K562 (cell line): ENCODE measurements at regions not wholly inside any gene's neighbourhood (a gene's known extent, or its start where the extent isn't known, plus 50 kb on each side); places are given as distances from the start of the nearest gene placed in this dataset.

ENCODE experiments used
- ATAC-seq: fragments of 200-7000 bp; cut with Tn5 transposase; 3 replicates; pipeline ENCODE4 v1.9.1; 2020; ENCODE audit warnings: moderate library complexity
- BruUV-seq: library from RNA; stranded (reverse); fragments of 400-500 nt; replicated peaks from 2 replicates; lab custom pipeline; 2021; lab: Mats Ljungman, UMichigan
- CTCF ChIA-PET: fragments of 300-600 bp; formaldehyde crosslinking; extraction: SDS; loops from one replicate; lab custom pipeline; 2021; ENCODE audit warnings: low intra/inter-chr PET ratio; lab: Yijun Ruan, JAX
- POLR2A ChIA-PET: fragments of 300-600, 350-650 bp; sonication (Branson Sonifier 250); formaldehyde crosslinking; extraction: SDS; loops from one replicate; lab custom pipeline; 2021; ENCODE audit warnings: antibody characterized with exemption, inconsistent platforms; lab: Yijun Ruan, JAX
- DNase-seq, 4 experiments: peaks; one replicate each; pipeline versions ENCODE4 v3.0.0 to v3.0.0-alpha.2; 2011 to 2018; ENCODE audit warnings: low spot score in 3 of 4, mixed read lengths in 3 of 4; ENCODE audit errors: extremely low read depth in 1 of 4
- FAIRE-seq: peaks from 2 replicates; lab custom pipeline; 2011; peaks lifted over from hg19 to GRCh38; lab: Jason Lieb, UNC
- H2AFZ ChIP-seq: 2 replicates; pipeline ENCODE4 v1.6.0; 2011; ENCODE audit warnings: low read depth, low read length, control low read depth, inconsistent platforms
- H3K27ac ChIP-seq: fragments of 200-600 bp; 3 replicates; pipeline ENCODE4 v1.8.0; 2011; ENCODE audit warnings: low read depth, mild to moderate bottlenecking, control low read depth, inconsistent platforms, low read length, moderate library complexity, mixed read lengths; ENCODE audit errors: extremely low read depth
- H3K27me3 ChIP-seq, 2 experiments: fragments of 300-600 bp in 1 of 2; 2 replicates in 1 of 2; 3 replicates in 1 of 2; pipeline versions ENCODE4 v1.6.0 to v1.8.0; 2011; ENCODE audit warnings: inconsistent platforms in 2 of 2, low read length in 2 of 2, mild to moderate bottlenecking in 1 of 2, mixed read lengths in 1 of 2, moderate library complexity in 1 of 2; ENCODE audit not compliant: control insufficient read depth in 2 of 2, insufficient read depth in 2 of 2
- H3K36me3 ChIP-seq: fragments of 300-600 bp; 3 replicates; pipeline ENCODE4 v1.8.0; 2011; ENCODE audit warnings: mild to moderate bottlenecking, low read length, inconsistent platforms; ENCODE audit not compliant: control insufficient read depth, insufficient read depth
- H3K4me1 ChIP-seq, 2 experiments: fragments of 200-600 bp in 1 of 2; replicated peaks in 1 of 2; 2 replicates in 1 of 2; 3 replicates in 1 of 2; pipeline versions ENCODE4 v1.5.1 to v1.8.0; 2011; ENCODE audit warnings: inconsistent platforms in 2 of 2, low read length in 2 of 2, mild to moderate bottlenecking in 1 of 2, mixed read lengths in 1 of 2, moderate library complexity in 1 of 2; ENCODE audit not compliant: control insufficient read depth in 2 of 2, insufficient read depth in 2 of 2
- H3K4me2 ChIP-seq: 2 replicates; pipeline ENCODE4 v1.6.1; 2011; ENCODE audit warnings: low read length, control low read depth, inconsistent platforms, mixed read lengths; ENCODE audit not compliant: insufficient read depth
- H3K4me3 ChIP-seq: fragments of 200-600 bp; sonication (generic), shearing (Covaris generic); 2 replicates; pipeline ENCODE4 v1.5.1; 2016; ENCODE audit warnings: control low read depth, inconsistent platforms
- H3K79me2 ChIP-seq: fragments of 200-600 bp; 3 replicates; pipeline ENCODE4 v1.8.0; 2011; ENCODE audit warnings: low read length, inconsistent platforms; ENCODE audit not compliant: control insufficient read depth, insufficient read depth
- H3K9ac ChIP-seq, 2 experiments: 2 replicates each; pipeline versions ENCODE4 v1.6.0 to v1.6.1; 2011; ENCODE audit warnings: low read depth in 2 of 2, low read length in 2 of 2, control low read depth in 1 of 2, inconsistent platforms in 1 of 2, mild to moderate bottlenecking in 1 of 2, mixed read lengths in 1 of 2; ENCODE audit not compliant: insufficient read depth in 1 of 2
- H3K9me1 ChIP-seq: one replicate; pipeline ENCODE4 v1.6.0; 2011; ENCODE audit warnings: inconsistent platforms, mild to moderate bottlenecking, low read length, moderate library complexity; ENCODE audit not compliant: control insufficient read depth, insufficient read depth
- H3K9me3 ChIP-seq: replicated peaks from 2 replicates; pipeline ENCODE4 v1.5.1; 2011; ENCODE audit warnings: low read depth, low read length, inconsistent platforms; ENCODE audit not compliant: control insufficient read depth, insufficient read depth
- H4K20me1 ChIP-seq: replicated peaks from 2 replicates; pipeline ENCODE4 v1.6.1; 2011; ENCODE audit warnings: low read length, inconsistent platforms, mixed read lengths; ENCODE audit not compliant: control insufficient read depth, insufficient read depth
- CBX3 ChIP-seq, 2 experiments: IDR thresholded peaks; 1 replicate in 1 of 2; 2 replicates in 1 of 2; pipeline ENCODE4 v1.6.1; 2012; ENCODE audit warnings: inconsistent platforms in 2 of 2, low read length in 2 of 2, borderline replicate concordance in 1 of 2, control low read depth in 1 of 2
- CREBBP ChIP-seq: IDR thresholded peaks from one replicate; pipeline ENCODE4 v1.6.1; 2012; ENCODE audit warnings: low read depth, mild to moderate bottlenecking, control low read depth, inconsistent platforms, low read length
- HMG20B ChIP-seq: fragments of 250-450 bp; sonication (Bioruptor Pico); IDR thresholded peaks from 2 replicates; pipeline ENCODE4 v1.5.0; 2021; ENCODE audit warnings: mild to moderate bottlenecking
- ID3 ChIP-seq, 2 experiments: fragments of 250-450 bp in 1 of 2; fragments of 450-650 bp in 1 of 2; sonication (Bioruptor Pico) in 1 of 2; IDR thresholded peaks; 2 replicates each; pipeline versions ENCODE4 v1.6.1 to v1.8.0; 2016 to 2021; ENCODE audit warnings: mild to moderate bottlenecking in 2 of 2, moderate library complexity in 2 of 2, missing compliant biosample characterization in 1 of 2, missing genetic modification characterization in 1 of 2
- IRF1 ChIP-seq: sonication (generic); formaldehyde crosslinking; IDR thresholded peaks from 2 replicates; pipeline ENCODE4 v1.8.0; 2022; ENCODE audit warnings: missing genetic modification reagents, mild to moderate bottlenecking, borderline replicate concordance
- JUNB ChIP-seq: fragments of 450-650 bp; formaldehyde crosslinking; conservative IDR thresholded peaks from 2 replicates; pipeline ENCODE4 v1.4.0; 2020; ENCODE audit warnings: mild to moderate bottlenecking
- KLF6 ChIP-seq: fragments of 250-450 bp; sonication (Bioruptor Pico); IDR thresholded peaks from 2 replicates; pipeline ENCODE4 v1.4.0; 2020; ENCODE audit warnings: mild to moderate bottlenecking, moderate library complexity, borderline replicate concordance
- NEUROD1 ChIP-seq: fragments of 150-350 bp; IDR thresholded peaks from 2 replicates; pipeline ENCODE4 v1.6.1; 2014; ENCODE audit warnings: borderline replicate concordance, low read length, low read depth; ENCODE audit not compliant: partially characterized antibody
- POLR3A ChIP-seq: IDR thresholded peaks from 2 replicates; pipeline ENCODE4 v1.6.1; 2011; ENCODE audit warnings: borderline replicate concordance, mild to moderate bottlenecking, moderate library complexity; ENCODE audit not compliant: insufficient read length, insufficient read depth; ENCODE audit errors: extremely low read depth
- SMAD4 ChIP-seq: fragments of 250-450 bp; sonication (Bioruptor Pico); conservative IDR thresholded peaks from 2 replicates; pipeline ENCODE4 v1.8.0; 2021; ENCODE audit warnings: inconsistent platforms, mild to moderate bottlenecking, moderate library complexity
- SNAPC5 ChIP-seq: fragments of 250-450 bp; sonication (Bioruptor Pico); IDR thresholded peaks from 2 replicates; pipeline ENCODE4 v1.8.0; 2021; ENCODE audit warnings: moderate library complexity, mild to moderate bottlenecking, inconsistent platforms
- ZNF184 ChIP-seq: sonication (generic); formaldehyde crosslinking; IDR thresholded peaks from 2 replicates; pipeline ENCODE4 v1.5.0; 2020; ENCODE audit warnings: missing genetic modification reagents
- ZNF354B ChIP-seq: fragments of 250-450 bp; sonication (Bioruptor Pico); IDR thresholded peaks from 2 replicates; pipeline ENCODE4 v1.4.0; 2020
- WGBS: fragments of 100-300 bp; shearing (Covaris generic); methylation state at CpG from one replicate; pipeline ENCODE4 v1.1.6; 2016; ENCODE audit warnings: low coverage, mixed read lengths; ENCODE audit not compliant: insufficient coverage; ENCODE audit errors: missing lambda C conversion rate; 5-methylcytosine and 5-hydroxymethylcytosine counted together
- in situ Hi-C: fragments of 300-500 bp; cut with MboI; formaldehyde crosslinking; loops from 4 replicates; pipeline ENCODE4 v1.15.0; 2018; ENCODE audit warnings: inconsistent platforms, mixed read lengths
- intact Hi-C: fragments of 100-400 bp; cut with micrococcal nuclease; formaldehyde crosslinking; loops from 2 replicates; pipeline ENCODE4 v1.14.2; 2022
- TF ChIP-seq, protein P1 (sequence below): fragments of 250-450 bp; sonication (Bioruptor Pico); IDR thresholded peaks from 2 replicates; pipeline ENCODE4 v1.4.0; 2020; ENCODE audit warnings: mild to moderate bottlenecking, moderate library complexity, borderline replicate concordance
- TF ChIP-seq, protein P2 (sequence below): sonication (generic); formaldehyde crosslinking; IDR thresholded peaks from 2 replicates; pipeline ENCODE4 v1.8.1; 2023; ENCODE audit warnings: mild to moderate bottlenecking, missing genetic modification reagents

- Histone ChIP-seq H3K79me2 (peaks cover 42% of the 10 kb centered on the region), H3K27me3 (no peaks in the 10 kb centered on the region), H3K9ac (peak overlapping the region; percentile 31 to 60; a peak in 2 of 4 replicates), H3K4me3 (no peak overlapping the region), H3K36me3 (no peaks in the 10 kb centered on the region), H4K20me1 (no peaks in the 10 kb centered on the region), H3K9me1 (no peaks in the 10 kb centered on the region), H3K9me3 (no peaks in the 10 kb centered on the region), H3K27ac (no peak overlapping the region), H3K4me1 (peaks cover 33 to 42% of the 10 kb centered on the region in 2 experiments), H2AFZ (peak overlapping the region; percentile 22), H3K4me2 (peak overlapping the region; percentile 12)
- ChIA-PET CTCF (no interaction called here), POLR2A (interaction anchor here (0.5 to 6.5 kb wide), 6 partner anchors 10 to 61 kb away, joined by 3 to 41 read pairs (median 9); a partner anchor contains a TSS)
- WGBS: 43% methylated on average over 5 of the region's 6 CpGs
- FAIRE-seq (no peak), DNase-seq (no peak), ATAC-seq (no peak)
- intact Hi-C loops: loop anchor here (5.0 kb wide), 1 partner anchor 37 kb away; no protein-coding TSS in a partner anchor
- in situ Hi-C loops: no loop called here
- no TSS peak for BruUV-seq
- no peak for TF ChIP-seq NEUROD1
- TF ChIP-seq SMAD4: no peak
- no peak for TF ChIP-seq CBX3 (IDR thresholded peaks at IDR 0.05; ENCODE audit: borderline replicate concordance in 1 of 2, low read length in 2 of 2)
- no peak for TF ChIP-seq ZNF354B (CRISPR knock-in tag)
- TF ChIP-seq ZNF184 (CRISPR knock-in tag): no peak
- TF ChIP-seq, protein P1, sequence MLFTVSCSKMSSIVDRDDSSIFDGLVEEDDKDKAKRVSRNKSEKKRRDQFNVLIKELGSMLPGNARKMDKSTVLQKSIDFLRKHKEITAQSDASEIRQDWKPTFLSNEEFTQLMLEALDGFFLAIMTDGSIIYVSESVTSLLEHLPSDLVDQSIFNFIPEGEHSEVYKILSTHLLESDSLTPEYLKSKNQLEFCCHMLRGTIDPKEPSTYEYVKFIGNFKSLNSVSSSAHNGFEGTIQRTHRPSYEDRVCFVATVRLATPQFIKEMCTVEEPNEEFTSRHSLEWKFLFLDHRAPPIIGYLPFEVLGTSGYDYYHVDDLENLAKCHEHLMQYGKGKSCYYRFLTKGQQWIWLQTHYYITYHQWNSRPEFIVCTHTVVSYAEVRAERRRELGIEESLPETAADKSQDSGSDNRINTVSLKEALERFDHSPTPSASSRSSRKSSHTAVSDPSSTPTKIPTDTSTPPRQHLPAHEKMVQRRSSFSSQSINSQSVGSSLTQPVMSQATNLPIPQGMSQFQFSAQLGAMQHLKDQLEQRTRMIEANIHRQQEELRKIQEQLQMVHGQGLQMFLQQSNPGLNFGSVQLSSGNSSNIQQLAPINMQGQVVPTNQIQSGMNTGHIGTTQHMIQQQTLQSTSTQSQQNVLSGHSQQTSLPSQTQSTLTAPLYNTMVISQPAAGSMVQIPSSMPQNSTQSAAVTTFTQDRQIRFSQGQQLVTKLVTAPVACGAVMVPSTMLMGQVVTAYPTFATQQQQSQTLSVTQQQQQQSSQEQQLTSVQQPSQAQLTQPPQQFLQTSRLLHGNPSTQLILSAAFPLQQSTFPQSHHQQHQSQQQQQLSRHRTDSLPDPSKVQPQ: no peak
- TF ChIP-seq CREBBP: no peak
- TF ChIP-seq IRF1 (CRISPR knock-in tag): no peak
- TF ChIP-seq SNAPC5 (CRISPR knock-in tag): no peak
- TF ChIP-seq, protein P2, sequence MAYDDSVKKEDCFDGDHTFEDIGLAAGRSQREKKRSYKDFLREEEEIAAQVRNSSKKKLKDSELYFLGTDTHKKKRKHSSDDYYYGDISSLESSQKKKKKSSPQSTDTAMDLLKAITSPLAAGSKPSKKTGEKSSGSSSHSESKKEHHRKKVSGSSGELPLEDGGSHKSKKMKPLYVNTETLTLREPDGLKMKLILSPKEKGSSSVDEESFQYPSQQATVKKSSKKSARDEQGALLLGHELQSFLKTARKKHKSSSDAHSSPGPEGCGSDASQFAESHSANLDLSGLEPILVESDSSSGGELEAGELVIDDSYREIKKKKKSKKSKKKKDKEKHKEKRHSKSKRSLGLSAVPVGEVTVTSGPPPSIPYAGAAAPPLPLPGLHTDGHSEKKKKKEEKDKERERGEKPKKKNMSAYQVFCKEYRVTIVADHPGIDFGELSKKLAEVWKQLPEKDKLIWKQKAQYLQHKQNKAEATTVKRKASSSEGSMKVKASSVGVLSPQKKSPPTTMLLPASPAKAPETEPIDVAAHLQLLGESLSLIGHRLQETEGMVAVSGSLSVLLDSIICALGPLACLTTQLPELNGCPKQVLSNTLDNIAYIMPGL (CRISPR knock-in tag): no peak
- TF ChIP-seq POLR3A: no peak
- no peak for TF ChIP-seq HMG20B
- TF ChIP-seq KLF6 (CRISPR knock-in tag): no peak
- no peak for TF ChIP-seq ID3 (CRISPR knock-in tag; IDR thresholded peaks at IDR 0.05)
- TF ChIP-seq ID3 (tag; IDR thresholded peaks at IDR 0.05): no peak
- no peak for TF ChIP-seq JUNB (CRISPR knock-in tag)
Observed at GRCh38 chr14:73788701-73789551, 62.7 kb upstream of the PTGR2 start.
